Mesenteric fat pad (tissue), 1 donor: ENCODE measurements at regions not wholly inside any gene's neighbourhood (a gene's known extent, or its start where the extent isn't known, plus 50 kb on each side); places are given as distances from the start of the nearest gene placed in this dataset. TPM values are rescaled to one million over a fixed set of nuclear protein-coding genes. Genes with fewer than 3 reads are reported as not detected.

Source experiments
- DNase-seq: peaks from one replicate; pipeline ENCODE4 v3.0.0-alpha.2; 2020; ENCODE audit warnings: low spot score
- microRNA-seq: library from miRNA; unstranded; fragments of <30 nt; microRNA quantifications from one replicate; pipeline ENCODE4 v1.2.0, GENCODE V29; 2020; ENCODE audit warnings: borderline number of aligned reads
- donor health status: DM: yes; HTN: yes; CAD: no.

DNA sequence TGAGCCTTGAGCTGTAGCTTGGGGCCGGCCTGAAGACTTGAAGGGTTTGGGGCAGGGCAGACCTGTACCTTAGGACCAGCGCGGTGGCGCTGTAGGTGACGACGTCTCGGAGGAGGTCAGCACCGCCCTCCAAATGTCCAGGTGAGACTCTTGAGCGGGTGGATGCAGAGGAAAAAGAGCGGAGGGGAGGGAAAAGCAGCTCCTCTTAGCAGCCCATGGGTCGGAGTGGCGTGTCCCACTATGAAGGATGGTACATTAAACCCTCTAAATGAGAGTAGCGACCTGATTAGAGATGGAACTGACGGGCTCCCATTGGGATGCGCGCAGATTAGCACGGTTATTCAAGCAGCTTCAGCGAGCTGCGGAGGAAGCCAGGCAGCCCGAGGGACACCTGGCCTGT lies 77.0 kb upstream of the MAP1LC3B2 start:
- no peak for DNase-seq

DNA sequence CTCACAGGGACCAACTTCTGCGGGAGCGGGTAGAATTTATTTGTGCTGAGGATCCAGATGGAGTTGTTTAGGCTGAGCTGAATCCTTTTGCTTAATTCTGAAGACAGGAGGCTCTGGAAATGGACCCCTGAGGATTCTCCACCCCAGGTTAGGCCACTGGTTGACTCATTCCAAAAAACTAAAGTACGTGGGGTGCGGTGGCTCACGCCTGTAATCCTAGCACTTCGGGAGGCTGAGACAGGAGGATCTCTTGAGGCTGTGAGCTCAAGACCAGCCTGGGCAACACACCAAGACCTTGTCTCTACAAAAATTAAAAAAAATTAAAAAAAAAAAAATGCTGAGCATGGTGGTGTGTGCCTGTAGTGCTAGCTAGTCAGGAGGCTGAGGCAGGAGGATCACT lies 76.3 kb upstream of the MAP1LC3B2 start:
- DNase-seq = no peak

DNA sequence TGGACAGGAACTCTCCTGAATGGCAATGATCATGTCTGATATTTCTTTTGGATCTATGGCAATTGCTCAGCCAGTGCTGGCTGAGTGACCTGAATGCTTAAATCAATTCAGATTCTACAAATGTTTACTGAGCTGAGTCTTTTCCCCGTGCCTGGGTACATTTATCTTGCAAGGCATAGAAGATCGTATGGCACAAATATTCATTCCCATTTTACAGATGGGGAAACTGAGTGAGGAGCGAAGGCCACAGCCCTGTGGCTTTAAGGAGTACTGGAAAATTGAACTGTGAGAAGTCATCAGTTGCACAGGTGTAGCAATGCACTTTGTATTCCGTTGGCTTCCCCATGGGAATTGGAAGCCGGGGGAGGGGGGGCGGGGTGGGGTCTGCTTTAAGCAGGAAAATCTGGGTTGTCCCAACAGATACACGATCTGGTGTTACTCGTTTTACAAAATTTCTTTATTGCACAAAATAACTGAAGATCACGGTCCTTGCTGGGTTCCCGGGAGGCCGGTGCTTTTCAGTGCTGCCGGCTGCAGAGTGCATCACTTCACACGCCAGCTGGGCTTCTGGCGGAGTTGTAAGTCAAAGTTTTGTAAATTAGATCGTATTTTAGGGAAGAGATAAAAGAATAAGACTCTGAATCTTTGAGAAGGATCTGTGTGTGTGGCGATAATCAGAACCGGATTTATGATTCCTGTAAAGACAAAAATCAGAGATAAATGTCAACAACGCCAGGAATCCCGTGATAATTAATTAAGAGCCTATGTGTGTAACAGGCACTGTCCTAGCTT lies 75.0 kb upstream of the MAP1LC3B2 start:
- DNase-seq = no peak

DNA sequence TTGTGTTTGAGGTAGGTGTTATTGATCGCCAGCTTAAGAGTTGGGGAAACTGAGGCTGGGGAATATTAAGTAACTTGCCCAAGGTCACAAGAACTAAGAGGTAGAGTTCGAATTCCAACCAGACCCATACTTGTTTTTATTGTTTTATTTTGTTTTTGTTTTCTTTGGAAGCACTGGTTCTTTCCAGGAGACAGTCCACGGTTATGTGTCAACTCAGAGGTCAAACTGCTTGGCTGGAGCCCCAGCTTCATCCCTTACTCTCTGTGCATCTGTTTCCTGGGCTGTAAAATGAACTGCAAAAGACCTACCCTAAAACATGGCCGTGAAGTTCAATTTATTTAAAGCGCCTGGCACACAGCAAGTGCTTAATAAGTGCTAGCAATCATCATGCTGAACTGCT lies 74.4 kb upstream of the MAP1LC3B2 start:
- DNase-seq = no peak

DNA sequence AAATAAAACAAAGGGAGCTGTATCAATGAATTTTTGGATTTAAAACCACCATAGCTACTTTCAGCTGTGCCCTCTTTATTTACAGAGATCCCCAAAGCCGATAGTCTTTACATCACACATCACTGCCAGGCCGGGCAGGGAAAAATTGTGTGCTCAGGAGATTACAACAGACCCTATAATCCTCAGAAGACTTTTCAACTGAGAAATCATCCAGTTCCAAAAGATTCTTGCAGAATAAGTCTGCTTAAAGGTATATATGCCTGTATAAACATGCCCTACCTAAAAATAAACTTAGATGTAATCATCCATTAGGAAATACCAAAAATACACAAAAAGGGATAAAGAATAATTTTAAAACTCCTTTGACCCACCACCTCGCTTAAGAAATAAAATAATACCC lies 70.1 kb upstream of the MAP1LC3B2 start:
- no peak for DNase-seq

DNA sequence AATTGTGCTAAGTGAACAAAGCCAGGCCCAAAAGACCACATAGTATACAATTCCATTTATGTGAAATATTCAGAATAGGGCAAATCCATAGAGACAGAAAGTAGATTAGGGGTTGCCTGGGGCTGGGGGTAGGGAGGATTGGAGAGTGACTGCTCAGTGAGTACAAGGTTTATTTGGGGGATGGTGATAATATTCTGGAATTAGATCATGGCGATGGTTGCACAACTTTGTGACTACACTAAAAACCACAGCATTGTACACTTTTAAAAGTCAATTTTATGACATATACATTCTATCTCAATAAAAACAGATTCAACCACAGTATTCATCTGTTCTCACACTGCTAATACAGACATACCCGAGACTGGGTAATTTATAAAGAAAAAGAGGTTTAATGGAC lies 68.7 kb upstream of the MAP1LC3B2 start:
- no peak for DNase-seq

DNA sequence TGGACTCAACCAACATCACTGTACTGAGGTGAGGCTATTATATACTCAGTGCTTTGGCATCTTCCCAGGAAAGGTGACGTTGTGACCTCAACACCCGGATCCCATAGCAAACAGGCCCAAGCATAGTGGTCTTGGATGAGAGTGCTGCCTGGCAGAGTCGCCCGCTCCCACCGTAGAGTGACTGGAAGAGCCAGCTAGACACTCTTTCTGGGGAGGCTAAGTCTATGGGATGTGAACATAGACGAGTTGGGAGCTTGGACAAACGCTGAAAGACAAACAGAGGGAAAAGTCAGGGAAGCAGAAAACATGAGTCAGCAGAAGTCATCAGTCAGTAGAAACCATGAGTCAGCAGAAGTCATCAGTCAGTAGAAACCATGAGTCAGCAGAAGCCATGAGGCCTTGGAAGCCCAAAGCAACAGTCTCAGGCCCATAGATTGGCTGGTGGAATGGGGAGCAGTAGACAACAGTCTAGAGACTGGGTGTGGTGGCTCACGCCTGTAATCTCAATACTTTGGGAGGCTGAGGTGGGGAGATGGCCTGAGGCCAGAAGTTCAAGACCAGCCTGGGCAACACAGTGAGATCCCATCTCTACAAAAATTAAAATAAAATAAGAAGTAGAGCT lies 66.4 kb upstream of the MAP1LC3B2 start:
- no peak for DNase-seq

DNA sequence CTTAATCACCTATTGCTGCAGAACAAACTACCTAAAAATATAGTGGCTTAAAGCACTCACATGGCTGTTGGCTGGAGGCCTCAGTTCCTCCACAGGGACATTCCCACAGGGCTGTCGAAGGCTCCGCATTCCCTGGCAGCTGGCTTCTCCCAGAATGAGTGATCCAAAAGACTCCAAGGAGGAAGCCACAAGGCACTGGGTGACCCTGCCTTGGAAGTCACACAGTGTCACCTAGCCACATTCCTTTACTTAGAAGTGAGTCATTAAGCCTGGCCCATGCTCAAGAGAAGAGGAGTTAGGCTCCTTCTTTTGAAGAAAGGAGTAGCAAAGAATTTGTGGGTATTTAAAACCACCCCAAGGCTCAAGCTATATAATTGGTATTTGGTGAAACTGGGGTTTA lies 63.9 kb upstream of the MAP1LC3B2 start:
- no peak for DNase-seq

DNA sequence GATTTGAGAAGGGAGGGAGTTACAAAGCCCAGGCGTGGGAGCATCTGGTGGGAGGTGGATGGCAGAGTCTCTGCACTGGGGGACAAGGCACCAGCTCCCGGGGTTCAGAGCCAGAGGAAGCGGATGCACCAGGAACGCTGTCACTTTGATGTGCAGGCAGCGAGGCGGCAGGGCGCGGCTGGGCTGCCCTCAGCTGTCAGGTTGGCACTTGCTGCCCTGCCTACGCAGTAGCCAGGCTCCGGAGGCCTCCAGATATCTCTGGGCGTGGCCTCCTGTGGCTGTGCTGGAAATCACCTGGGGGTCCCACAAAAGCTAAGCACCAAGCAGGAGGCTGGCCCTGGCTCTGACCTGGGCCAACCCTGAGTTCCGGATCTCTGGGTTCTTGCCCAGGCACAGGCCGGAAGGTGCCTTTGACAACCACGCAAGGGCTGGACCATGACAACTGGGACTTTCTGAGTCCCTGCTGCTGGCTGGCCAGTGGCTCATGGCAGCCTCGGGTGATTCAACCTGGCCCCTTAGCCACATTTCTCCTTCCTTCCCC lies 62.1 kb upstream of the MAP1LC3B2 start:
- DNase-seq = no peak

DNA sequence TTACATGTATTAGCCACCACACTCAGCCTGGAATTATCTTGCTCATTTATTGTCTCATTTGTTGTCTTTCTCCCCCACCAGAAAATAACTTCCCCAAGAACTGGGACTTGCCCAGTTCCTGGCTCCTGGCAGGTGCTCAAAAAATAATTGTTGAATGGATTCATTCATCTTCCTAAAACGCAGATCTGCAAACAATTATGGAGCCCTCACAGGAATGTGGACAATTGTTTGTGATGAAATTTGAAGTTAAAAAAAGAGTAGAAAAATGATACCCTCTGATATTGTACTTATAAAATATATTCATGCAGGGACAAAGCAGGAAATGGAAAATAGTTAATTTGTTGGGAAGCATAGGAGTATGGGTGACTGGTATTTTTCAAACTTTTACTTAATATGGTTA lies 60.7 kb upstream of the MAP1LC3B2 start:
- no peak for DNase-seq

DNA sequence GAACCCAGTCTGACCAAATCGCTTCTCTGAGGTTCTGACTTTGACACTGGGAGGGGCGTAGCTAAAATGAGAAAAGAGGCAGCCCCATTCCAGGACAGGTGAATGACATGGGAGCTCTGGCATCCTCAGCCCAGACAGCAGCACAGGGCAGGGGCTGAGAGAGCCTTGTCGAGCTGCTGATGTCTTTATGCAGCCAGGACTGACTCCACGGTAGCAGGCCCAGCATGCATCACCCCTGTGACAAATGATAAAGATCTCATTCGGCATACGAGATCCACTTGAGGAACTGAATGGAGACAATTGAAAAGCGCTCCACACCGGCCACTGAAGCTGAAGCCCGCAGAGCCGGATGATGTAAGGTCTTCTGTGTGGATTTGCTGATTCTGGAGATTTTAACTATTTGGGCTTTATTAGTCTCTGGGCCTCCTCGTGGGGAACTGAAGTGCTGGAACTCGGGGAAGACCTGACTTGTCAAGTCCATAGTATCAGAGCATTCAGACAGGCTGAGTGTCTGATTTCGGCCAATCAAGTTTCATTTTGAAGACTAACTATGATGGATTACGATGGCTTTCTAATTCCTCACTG lies 56.9 kb upstream of the MAP1LC3B2 start:
- no peak for DNase-seq

DNA sequence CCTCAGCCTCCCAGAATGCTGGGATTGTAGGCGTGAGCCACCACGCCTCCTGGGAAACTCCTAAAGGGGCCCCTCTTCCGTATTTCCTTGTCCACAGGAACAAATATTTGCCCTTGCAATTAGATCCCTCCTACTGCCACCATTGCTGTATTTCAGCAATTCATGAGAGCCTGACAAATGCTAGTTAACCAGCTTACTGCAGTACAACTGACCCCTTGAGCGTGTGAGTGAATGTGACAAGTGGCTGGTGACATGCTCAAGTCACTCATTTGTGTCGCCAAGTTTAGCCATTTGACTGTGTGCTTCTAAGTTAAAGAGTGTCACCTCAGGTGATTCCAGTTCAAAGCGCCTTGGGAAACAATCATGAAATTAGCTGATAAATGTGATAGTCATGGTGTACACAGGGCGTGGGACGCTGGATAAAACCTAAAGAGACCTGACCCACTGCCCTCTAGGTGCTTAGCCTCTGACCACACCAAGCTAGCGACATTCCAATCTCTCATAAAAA lies 56.1 kb upstream of the MAP1LC3B2 start:
- no peak for DNase-seq

DNA sequence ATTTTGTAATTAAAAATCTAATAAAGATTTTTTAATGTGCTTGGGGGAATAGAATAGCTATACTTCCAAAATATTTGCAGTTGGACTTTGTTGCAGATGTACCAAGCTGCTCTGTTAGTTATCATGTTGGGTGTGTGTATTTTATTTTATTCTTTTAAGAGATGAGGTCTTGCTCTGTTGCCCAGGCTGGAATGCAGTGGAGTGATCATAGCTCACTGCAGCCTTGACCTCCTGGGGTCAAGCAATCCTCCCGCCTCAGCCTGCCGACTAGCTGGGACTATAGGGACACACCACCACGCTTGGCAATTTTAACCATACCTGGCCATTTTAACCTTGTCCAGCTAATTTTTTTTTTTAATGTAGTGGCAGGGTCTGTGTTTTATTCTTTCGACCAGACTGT lies 54.7 kb upstream of the MAP1LC3B2 start:
- no peak for DNase-seq

DNA sequence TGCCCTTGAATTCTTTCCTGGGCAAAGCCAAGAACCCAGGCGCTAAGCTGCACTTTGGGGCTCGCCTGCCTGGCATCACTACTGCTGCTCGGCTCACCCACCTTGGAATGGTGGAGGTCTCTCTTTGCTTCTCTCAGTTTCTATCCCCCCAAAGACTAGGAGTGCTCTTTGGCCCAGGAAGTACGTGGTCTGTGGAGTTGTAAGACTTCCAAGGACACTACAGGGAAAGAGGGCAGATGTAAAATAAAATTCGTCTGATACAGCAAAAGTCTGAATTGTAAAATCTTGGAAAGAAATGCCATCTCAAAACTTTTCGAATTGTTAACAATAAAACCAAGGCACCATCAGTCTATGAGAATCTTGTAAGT lies 52.5 kb upstream of the MAP1LC3B2 start:
- no peak for DNase-seq

DNA sequence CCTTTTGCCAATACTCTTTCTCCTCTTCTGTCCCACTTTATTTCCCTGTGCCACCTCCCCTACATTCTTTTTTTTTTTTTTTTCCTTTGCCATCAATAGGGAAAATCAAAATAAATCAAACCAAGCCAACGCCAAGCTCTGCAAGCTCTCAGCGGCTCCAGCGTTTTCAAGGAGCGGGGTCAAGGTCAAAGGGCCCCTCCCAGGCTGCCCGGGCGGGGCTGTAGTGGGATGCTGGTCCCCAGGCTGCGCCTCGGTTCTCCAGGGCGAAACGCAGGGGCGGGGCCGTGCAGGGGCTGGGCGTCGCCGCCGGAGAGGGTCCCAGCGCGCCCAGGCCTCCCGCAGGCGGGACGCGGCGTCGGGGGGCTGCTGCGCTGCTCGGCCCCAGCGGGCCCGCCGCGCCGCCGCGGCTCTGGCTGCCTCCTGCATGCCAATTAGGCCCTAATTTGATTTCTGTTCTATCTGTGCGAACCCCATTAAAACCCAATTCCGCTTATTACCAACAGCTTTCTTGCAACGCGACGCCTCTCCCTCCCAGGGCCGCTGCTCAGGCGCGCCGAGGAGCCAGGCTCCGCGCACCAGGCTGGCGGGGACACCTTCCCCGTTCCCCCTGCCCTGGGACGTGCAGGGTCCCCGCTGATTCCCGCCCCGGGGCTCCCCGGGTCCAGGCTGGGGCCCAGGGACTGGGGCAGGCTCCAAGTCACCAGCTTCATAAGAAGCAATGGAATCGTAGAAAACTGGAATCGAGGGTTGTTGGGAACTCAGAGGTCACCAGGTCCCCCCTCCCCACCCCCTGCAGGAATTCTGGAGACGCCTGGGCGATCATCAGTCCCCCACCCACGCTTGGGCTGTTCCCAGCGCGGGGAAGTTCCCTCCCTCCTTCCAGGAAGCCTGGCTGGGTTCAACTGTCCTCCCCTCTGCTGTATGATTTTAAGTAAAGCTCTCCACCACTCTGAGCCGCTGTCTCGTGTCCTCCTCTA lies 50.7 kb upstream of the MAP1LC3B2 start:
- DNase-seq = no peak

Small RNA genes in the stretch of these regions (microRNA-seq; reads per million reads assigned to microRNA genes)
- gene MIR4472-2 = not detected
